Endothelial cell of umbilical vein (primary cell): ENCODE measurements at regions not wholly inside any gene's neighbourhood (a gene's known extent, or its start where the extent isn't known, plus 50 kb on each side); places are given as distances from the start of the nearest gene placed in this dataset.

Source experiments
- CTCF ChIP-seq, 2 donors: IDR thresholded peaks; 1 replicate in 1 of 2; 2 replicates in 1 of 2; pipeline ENCODE4 v1.5.1; 2011; ENCODE audit warnings: low read length in 2 of 2, mild to moderate bottlenecking in 2 of 2, moderate library complexity in 2 of 2, control low read depth in 1 of 2, inconsistent platforms in 1 of 2, low read depth in 1 of 2; ENCODE audit not compliant: insufficient read depth in 1 of 2; ENCODE audit errors: extremely low read depth in 1 of 2
- EZH2 ChIP-seq: IDR thresholded peaks from 2 replicates; pipeline ENCODE4 v1.6.1; 2012; ENCODE audit warnings: borderline replicate concordance, low read depth, mild to moderate bottlenecking, moderate library complexity, low read length, inconsistent platforms; ENCODE audit not compliant: severe bottlenecking
- POLR2A ChIP-seq: IDR thresholded peaks from 2 replicates; pipeline ENCODE4 v1.6.1; 2012; ENCODE audit warnings: low read depth, mild to moderate bottlenecking, control low read depth, low read length

GRCh38 chr6:145271577-145271976 lies 463.7 kb downstream of the EPM2A start:
- TF ChIP-seq POLR2A (no peak), EZH2 (no peak), CTCF (IDR thresholded peaks at IDR 0.05; ENCODE audit: extremely low read depth in 1 of 2, insufficient read depth in 1 of 2, low read depth in 1 of 2, low read length in 2 of 2) (no peak)
